NT2/D1 (cell line): ENCODE measurements at regions not wholly inside any gene's neighbourhood (a gene's known extent, or its start where the extent isn't known, plus 50 kb on each side); places are given as distances from the start of the nearest gene placed in this dataset.
"Not testable (repeated sequence)": the region's sequence is repeated elsewhere in the genome, so short reads cannot be mapped to it uniquely, and the experiment has no call there.

ENCODE experiments used
- DNase-seq: peaks from one replicate; pipeline ENCODE4 v3.0.0-alpha.2; 2011; ENCODE audit warnings: low read depth, low spot score
- H3K27me3 ChIP-seq: 2 replicates; pipeline ENCODE4 v1.6.0; 2011; ENCODE audit warnings: mild to moderate bottlenecking; ENCODE audit not compliant: insufficient read length, insufficient read depth
- H3K36me3 ChIP-seq: 2 replicates; pipeline ENCODE4 v1.6.1; 2011; ENCODE audit warnings: mild to moderate bottlenecking, low read length, mixed read lengths; ENCODE audit not compliant: insufficient read depth, insufficient read length
- H3K4me1 ChIP-seq: 2 replicates; pipeline ENCODE4 v1.5.1; 2011; ENCODE audit not compliant: insufficient read depth, insufficient read length
- H3K4me3 ChIP-seq: 2 replicates; pipeline ENCODE4 v1.5.1; 2011; ENCODE audit warnings: low read depth; ENCODE audit not compliant: insufficient read length
- H3K9ac ChIP-seq: 2 replicates; pipeline ENCODE4 v1.6.0; 2011; ENCODE audit warnings: low read depth; ENCODE audit not compliant: insufficient read length
- H3K9me3 ChIP-seq: 2 replicates; pipeline ENCODE4 v1.5.1; 2011; ENCODE audit warnings: mild to moderate bottlenecking, low read length; ENCODE audit not compliant: insufficient read depth
- SUZ12 ChIP-seq: IDR thresholded peaks from 2 replicates; pipeline ENCODE4 v1.6.1; 2011; ENCODE audit not compliant: insufficient read length, insufficient read depth; ENCODE audit errors: extremely low read depth
- YY1 ChIP-seq: IDR thresholded peaks from 2 replicates; pipeline ENCODE4 v1.6.1; 2011; ENCODE audit not compliant: insufficient read length, insufficient read depth
- ZNF274 ChIP-seq: IDR thresholded peaks from 2 replicates; pipeline ENCODE4 v1.6.1; 2011; ENCODE audit warnings: mild to moderate bottlenecking, low read depth, low read length

DNA sequence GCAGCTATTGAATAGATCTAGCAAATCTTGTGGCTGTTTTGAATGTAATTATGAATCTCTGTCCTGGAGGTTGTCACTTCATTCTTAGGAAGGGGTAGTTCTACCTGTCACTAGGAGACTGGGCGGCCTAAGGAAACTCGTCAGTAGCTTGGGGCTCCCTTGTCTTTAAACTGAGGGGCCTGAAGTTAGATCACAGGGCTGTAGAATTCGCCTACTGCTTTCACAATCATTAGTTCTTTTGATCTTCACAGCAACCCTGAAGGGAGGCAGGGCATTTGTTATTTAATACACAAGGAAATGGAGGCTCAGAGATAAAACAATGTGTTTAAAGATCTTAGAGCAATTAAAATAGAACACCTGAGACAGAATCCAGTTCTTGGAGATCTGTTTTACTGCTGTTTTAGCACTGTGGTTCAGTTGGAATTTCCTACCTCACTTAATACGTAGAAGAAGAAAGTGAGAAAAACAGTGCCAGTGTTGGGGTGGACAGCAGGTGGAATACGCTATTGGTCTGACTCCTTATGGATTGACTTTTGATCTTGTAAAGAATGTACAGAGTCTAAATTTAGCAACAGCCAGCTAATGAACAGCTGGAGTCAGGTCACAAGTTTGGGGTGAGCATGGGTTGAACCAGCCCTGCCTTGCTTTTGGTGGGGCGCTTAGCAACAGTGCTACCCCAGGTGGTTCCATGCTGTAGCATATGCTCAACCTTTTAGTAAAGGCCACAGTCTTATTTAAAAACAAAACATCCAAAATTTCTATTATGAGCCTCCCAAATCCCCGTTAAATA lies 71.4 kb upstream of the BHLHE40 start:
- Histone ChIP-seq H3K9ac (no peak overlapping the region), H3K4me3 (no peak overlapping the region), H3K9me3 (no peaks in the 10 kb centered on the region), H3K4me1 (peaks cover 3% of the 10 kb centered on the region), H3K27me3 (no peaks in the 10 kb centered on the region), H3K36me3 (no peaks in the 10 kb centered on the region)
- no peak for DNase-seq
- TF ChIP-seq SUZ12 (no peak), YY1 (no peak), ZNF274 (no peak)

DNA sequence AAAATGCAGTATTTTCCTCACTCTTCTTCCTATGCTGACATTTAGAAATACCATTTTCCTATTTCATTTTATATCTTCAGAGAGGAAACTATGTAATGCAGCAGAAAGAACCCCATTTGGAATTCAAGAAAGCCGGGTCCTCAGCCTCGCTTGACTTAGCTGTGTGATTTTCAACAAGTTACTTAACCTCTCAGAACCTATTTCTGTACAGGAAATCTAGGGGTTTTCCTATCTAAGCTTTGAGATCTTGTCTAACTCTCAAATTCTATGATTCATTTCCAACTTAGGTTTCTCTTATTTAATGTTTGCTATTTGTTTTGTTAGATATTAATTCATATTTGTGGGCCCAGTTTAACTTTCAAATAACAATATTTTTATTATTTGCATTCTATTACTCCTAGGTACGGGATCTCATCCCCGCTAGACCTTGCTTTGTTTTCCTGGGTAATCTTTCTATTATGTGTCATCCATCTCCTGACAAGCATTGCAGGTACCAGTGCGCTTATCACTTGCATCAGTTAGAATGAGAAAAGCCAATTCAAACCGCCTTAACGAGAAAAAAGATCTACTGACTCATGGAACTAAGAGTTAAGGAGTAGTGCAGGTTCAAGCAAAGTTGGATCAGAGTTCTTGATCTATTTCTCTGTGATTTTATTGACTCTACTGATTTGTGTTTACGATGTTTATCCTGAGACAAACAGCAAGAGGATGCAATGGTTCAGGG lies 70.6 kb upstream of the BHLHE40 start:
- no peak for DNase-seq
- no peaks in the 10 kb centered on the region for H3K36me3 ChIP-seq
- H3K27me3 ChIP-seq = no peaks in the 10 kb centered on the region
- TF ChIP-seq SUZ12 (no peak), ZNF274 (no peak), YY1 (no peak)
- H3K4me3 ChIP-seq = no peak overlapping the region
- H3K9ac ChIP-seq = no peak overlapping the region
- H3K9me3 ChIP-seq = peaks cover 3% of the 10 kb centered on the region; the same call in 1 of the 2 replicates
- peaks cover 3% of the 10 kb centered on the region for H3K4me1 ChIP-seq

DNA sequence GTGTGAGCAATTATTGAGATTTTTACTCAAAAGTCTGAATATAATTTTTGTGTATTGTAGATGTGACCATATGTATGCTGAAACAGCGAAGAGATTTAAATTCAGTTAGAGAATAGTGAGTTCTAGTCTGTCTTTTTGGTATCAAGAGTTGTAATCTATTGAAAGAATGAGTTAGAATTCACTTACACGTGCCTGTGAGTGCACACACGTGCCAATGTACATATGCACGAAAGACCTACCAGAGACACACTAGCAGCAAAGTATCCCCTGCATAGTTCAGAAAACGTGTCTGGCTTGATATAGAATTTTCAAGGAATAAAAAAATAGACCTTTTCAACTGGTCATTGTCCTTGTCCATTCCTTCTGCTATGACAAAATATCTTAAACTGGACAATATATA lies 64.8 kb upstream of the BHLHE40 start:
- Histone ChIP-seq H3K4me3 (no peak overlapping the region), H3K36me3 (no peaks in the 10 kb centered on the region)

DNA sequence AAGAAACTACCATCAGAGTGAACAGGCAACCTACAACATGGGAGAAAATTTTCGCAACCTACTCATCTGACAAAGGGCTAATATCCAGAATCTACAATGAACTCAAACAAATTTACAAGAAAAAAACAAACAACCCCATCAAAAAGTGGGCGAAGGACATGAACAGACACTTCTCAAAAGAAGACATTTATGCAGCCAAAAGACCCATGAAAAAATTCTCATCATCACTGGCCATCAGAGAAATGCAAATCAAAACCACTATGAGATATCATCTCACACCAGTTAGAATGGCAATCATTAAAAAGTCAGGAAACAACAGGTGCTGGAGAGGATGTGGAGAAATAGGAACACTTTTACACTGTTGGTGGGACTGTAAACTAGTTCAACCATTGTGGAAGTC lies 57.6 kb upstream of the BHLHE40 start:
- H3K36me3 ChIP-seq, H3K4me3 ChIP-seq, H3K9ac ChIP-seq, H3K4me1 ChIP-seq, H3K9me3 ChIP-seq, DNase-seq, H3K27me3 ChIP-seq: not testable (repeated sequence)

More for the DNA sequence above, 64.8 kb upstream of the BHLHE40 start:
- no peak for DNase-seq
- Histone ChIP-seq H3K4me1 (no peaks in the 10 kb centered on the region), H3K9me3 (peaks cover 17% of the 10 kb centered on the region; the same call in 1 of the 2 replicates), H3K9ac (no peak overlapping the region), H3K27me3 (no peaks in the 10 kb centered on the region)
- TF ChIP-seq ZNF274 (no peak), YY1 (no peak), SUZ12 (no peak)

DNA sequence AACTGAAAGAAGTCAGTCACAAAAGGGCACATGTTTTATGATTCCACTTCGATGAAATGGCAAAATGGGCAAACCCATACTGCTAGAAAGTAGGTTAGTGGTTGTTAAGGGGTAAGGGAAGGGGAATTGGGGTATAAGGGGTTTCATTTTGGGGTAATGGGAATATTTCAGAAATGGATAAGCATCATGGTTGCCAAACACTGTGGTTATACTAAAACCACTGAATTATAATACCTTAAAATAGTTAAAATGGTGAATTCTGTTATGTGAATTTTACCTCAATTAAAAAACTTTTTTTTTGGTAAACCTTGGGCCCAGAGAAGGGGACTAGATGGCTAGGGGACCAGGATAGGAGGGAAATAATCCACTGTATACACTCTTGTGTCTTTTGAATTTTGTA lies 52.3 kb upstream of the BHLHE40 start:
- no peaks in the 10 kb centered on the region for H3K36me3 ChIP-seq
- H3K4me1 ChIP-seq = no peaks in the 10 kb centered on the region
- DNase-seq = no peak
- no peaks in the 10 kb centered on the region for H3K9me3 ChIP-seq
- no peak for TF ChIP-seq YY1
- no peak for TF ChIP-seq SUZ12
- TF ChIP-seq ZNF274 = no peak
- no peak overlapping the region for H3K4me3 ChIP-seq
- H3K9ac ChIP-seq = no peak overlapping the region
- H3K27me3 ChIP-seq = no peaks in the 10 kb centered on the region

DNA sequence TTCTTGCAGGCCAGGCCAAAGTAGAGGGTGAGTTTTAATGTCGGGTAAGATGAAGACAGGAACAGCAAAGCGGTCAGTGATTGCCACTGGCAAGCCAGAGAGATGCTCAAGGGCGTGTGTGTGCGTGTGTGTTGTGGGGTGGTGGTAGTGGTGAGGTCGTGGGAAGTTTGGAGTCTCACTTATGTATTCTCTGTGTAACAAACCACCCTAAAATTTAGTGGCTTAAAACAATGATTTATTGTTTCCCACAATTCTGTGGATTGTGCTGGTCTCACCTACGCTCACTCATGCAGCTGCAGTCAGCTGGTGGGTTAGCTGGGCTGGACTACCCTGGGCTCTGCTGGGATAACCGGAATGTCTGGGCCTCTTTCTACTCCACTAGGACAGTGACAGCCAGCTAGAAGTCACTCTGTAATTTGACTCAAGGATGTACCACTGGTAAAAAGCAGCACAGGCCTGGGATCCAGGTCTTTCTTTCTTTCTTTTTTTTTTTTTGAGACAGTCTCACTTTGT lies 50.9 kb upstream of the BHLHE40 start:
- H3K9ac ChIP-seq = no peak overlapping the region
- H3K4me3 ChIP-seq = no peak overlapping the region
- TF ChIP-seq YY1 = no peak
- no peak for TF ChIP-seq ZNF274
- no peak for TF ChIP-seq SUZ12
- no peak for DNase-seq
- H3K4me1 ChIP-seq = no peaks in the 10 kb centered on the region
- no peaks in the 10 kb centered on the region for H3K36me3 ChIP-seq
- no peaks in the 10 kb centered on the region for H3K27me3 ChIP-seq
- no peaks in the 10 kb centered on the region for H3K9me3 ChIP-seq
